HG02763 (cell line): ENCODE measurements at regions not wholly inside any gene's neighbourhood (a gene's known extent, or its start where the extent isn't known, plus 50 kb on each side); places are given as distances from the start of the nearest gene placed in this dataset.

Source experiments
- ATAC-seq: cut with Tn5 transposase; IDR thresholded peaks from one replicate; pipeline ENCODE4 v1.9.1; 2021; ENCODE audit warnings: mild to moderate bottlenecking, moderate library complexity; ENCODE audit not compliant: unreplicated experiment

DNA sequence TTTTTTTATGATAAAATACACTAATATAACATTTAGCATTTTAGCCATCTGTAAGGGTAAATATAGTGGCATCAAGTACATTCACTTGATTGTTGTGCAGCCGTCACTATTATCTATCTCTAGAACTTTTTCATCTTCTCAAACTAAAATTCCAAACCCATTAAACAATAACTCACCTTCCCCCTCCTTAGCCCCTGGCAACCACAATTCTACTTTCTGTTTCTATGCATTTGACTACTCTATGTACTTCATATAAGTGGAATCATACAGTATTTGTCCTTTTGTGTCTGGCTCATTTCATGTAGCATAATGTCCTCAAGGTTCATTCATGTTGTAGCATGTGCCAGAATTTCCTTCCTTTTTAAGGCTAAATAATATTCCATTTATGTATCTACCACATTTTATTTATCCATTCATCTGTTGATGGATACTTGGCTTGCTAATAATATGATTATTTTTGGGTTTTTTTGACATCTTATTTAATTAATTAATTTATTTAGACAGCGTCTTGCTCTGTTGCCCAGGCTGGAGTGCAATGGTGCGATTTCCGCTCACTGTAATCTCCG lies 69.6 kb upstream of the MACF1 start:
- no peak for ATAC-seq

DNA sequence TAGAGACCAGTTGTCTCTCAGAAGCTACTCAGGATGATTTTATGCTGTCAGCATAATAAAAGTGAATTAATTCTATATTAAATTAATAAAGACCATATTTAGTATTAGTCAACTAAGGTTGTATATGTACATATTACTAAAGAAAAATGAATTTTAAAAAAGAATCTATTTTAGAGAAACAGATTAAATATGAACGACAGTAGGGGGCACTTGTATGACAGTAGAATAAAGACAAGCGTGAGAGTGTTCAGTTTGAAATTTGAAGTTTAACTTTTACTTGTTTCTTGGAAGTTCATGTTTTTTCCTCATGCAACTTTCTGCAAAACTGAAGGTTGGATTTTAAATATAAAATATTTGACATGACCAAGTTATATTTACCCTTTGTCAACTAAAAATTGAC lies 67.9 kb upstream of the MACF1 start:
- ATAC-seq, result no peak

DNA sequence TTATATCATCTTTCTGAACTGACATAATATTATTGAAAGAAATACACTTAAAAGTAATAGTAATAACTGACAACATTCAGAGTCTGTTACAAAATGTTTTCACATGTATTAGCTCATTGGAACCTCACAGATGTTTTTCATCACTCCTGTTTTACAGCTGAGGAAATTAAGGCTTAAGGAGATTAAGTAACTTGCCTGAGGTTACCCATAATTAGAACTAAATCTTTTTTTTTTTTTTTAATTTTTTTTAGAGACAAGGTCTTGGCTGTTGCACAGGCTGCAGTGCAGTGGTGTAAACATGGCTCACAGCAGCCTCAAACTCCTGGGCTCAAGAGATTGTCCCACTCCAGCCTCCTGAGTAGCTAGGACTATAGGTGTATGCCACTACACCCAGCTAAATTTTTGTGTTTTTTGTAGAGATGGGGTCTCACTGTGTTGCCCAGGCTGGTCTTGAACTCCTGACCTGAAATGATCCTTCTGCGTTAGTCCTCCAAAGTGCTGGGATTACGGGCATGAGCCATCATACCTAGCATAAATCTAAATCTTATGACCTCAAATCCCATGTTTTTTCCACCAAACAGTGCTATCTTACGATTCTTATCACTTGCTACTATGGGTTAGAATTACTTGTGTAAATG lies 64.7 kb upstream of the MACF1 start:
- ATAC-seq, result no peak

DNA sequence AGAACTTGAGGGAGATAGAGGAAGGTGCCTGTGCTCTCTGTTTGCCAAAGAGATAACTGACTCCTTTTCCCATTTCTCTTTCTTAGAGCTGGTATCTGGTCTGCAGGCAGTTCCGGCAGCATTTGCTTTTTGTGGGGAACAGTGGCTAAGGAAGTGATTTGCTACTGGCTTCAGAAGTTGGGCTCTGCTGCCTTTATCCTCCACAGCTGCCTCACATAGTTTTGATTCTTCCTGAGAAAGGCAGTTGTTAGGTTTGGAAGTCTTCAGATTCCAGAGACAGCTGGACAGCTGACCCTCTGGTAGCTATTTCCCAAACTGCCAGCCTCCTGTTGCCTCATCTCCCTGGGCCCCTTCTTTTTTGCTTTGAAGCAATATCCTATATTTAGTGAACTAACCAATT lies 62.6 kb upstream of the MACF1 start:
- no peak for ATAC-seq

DNA sequence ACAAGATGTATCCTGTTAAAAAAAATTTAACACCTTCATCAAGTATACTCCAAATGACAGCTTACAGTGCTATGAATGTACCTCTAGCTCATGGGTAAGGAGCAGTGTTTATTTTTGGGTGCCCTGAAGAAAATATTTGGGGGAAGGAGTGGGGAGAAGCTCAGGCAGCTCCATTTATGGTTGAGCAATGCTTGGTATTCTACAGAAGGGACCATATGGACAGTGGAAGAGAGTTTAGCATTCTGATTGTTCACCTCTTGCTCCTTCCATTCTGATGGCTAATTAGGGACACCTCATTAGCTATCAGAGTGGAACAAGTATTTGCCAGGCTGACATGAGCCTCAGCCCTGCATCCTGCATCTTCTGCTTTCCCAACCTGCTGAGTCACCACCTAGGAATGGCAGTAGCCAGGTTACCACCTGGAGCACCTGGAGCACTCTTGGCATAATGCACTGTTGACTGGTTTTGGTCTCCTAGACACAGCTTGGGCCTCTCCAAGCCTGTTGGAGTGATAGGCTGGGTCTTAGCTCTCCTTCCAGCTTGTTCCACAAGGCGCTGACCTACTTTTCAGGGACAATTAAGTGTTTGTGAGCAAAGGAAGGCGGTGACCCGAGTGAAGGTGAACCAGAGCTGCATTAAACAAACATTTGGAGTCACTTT lies 62.0 kb upstream of the MACF1 start:
- ATAC-seq, result no peak

DNA sequence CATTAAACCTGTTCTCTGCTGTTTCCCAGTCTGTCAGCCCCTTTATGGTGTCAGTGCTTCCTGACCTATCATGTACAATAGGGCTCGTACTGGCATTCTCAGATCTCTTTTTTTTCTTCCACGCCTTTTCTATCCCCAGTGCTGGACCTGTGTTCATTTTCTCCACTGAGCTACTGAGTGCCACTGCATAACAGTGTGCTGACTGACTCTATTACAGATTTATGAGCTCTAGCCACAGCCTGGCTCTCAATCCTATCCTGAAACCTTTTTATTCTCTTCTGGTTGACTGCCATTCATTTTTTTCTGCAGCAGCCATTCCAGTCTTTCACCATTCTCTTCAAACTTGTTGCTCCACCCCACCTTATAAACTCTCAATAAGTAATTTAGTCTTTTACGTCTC lies 59.6 kb upstream of the MACF1 start:
- no peak for ATAC-seq

DNA sequence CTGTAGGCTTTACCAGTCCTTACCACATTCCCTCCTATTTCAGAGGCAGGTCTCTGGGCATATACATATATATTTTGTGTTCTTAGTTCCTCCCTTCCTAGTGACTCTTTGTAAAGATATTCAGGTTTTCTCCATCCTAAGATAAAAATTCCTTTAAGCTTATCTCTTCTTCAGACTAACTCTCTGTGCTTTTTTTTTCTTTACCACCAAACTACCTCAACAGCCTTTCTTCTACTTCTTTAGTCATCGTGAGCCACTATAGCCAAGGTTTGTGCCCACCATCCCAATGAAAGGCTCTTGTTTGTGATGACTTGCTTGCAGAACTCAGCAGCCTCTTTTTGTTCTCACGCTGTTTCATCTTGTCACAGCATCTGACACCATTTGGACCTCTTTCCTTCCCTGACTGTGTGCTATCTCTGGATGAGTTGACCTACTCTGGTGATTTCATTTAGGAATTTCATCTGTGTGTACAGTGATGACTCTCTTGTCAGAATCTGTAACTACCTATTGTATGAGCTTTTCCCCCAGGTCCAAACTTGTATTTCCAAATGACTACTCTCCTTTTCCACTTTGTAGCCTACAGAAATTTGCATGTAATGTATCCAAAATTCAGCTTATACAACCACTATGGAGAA lies 59.0 kb upstream of the MACF1 start:
- ATAC-seq, result no peak

DNA sequence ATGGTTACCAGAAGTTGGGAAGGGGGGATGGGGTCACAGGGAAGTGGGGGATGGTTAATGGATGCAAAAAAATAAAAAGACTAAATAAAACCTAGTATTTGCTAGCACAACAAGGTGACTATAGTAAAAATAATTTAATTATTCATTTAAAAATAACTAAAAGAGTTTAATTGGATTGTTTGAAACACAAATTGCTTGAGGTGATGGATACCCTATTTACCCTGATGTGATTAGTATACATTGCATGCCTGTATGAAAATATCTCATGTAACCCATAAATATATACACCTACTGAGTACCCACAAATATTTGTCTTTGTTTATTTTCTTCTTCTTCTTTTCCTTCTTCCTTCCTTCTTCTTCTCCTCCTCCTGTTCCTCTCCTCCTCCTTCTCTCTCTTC lies 57.8 kb upstream of the MACF1 start:
- ATAC-seq, result no peak

DNA sequence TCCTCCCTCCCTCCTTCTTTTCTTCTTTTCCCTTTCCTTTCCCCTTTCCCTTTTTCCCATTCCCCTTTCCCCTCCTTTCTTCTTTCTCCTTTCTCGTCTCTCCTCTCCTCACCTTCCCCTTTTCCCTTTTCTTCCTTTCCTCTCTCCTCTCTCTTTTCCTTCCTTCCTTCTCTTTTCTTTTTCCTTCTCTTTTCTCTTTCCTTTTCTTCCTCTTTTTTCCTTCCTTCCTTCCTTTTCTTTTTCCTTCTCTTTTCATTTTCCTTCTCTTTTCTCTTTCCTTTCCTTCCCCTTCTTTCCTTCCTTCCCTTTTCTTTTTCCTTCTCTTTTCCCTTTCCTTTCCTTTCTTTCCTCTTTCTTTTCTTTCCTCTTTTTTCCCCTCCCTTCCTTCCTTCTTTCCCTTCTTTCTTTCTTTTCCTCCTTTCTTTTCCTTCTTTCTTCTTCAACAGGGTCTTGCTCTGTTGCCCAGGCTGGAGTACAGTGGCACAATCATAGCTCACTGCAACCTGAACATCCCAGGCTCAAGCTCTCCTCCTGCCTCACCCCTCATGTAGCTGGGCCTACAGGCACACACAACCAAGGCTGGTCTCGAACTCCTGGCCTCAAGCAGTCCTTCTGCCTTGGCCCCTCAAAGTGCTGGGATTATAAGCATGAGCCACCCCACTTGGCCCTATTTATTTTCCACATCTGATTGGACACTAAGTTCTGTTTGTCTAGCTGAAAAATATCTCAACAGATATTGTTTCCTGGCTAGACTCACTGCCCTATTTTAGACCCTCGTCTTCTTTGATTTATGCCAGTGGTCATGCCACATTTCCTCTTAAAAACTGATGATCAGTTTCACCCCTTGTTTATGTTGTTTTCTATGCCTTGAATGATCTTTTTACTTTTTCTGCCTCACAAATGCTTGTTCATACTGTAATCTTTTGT lies 57.1 kb upstream of the MACF1 start:
- no peak for ATAC-seq

DNA sequence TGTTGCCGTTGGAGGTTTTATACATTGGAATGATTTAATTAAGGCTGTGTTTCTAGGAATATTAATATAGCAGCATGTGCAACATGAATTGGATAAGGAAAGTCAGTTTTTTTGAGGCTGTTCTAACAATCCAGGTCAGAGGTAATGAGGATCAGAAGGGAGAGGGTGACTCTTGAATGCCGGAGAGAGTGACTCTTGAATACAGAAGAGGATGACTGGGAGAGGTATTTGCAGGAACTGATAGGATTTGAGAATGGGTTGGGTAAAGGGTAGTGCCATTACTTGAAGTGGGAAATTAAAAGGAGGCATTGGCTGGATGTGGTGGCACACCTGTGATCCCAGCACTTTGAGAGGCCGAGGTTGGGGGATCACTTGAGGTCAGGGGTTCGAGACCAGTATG lies 55.6 kb upstream of the MACF1 start:
- ATAC-seq, result no peak

DNA sequence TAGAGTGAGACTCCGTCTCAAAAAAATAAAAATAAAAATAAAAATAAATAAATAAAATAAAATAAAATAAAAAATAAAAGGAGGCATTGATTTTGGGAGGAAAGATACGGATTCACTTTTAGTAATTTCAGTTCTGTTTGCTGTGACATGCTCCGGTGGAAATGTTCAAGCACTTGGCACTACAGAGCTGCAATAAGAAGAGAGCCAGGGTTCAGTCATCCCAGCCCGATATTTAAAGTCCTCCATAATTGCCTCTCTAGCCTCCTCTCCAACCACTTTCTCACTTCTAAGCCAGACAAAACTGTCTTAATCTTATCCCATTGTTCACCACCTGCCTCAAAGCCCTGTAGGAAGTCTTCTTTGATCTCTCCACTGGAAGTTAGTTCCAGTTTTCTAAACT lies 55.0 kb upstream of the MACF1 start:
- ATAC-seq, result no peak

DNA sequence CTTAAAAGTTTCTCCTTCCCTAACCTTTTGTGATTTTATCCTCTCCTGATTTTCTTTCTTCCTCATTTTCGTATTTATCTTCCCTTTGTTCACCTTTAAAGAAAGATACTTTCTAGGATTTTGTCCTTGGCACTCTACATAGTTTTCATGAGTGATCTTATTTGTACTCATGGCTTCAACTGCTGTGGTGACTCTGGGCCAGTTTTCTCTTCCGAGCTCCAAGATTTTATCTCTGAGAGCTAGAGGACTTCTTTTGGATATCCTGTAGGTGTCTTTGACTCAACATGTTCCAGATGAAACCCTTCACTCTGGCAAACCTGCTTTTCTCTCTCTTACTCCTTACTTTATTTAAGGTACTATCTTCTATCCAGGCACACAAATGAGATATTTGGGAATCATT lies 53.7 kb upstream of the MACF1 start:
- ATAC-seq, result no peak

DNA sequence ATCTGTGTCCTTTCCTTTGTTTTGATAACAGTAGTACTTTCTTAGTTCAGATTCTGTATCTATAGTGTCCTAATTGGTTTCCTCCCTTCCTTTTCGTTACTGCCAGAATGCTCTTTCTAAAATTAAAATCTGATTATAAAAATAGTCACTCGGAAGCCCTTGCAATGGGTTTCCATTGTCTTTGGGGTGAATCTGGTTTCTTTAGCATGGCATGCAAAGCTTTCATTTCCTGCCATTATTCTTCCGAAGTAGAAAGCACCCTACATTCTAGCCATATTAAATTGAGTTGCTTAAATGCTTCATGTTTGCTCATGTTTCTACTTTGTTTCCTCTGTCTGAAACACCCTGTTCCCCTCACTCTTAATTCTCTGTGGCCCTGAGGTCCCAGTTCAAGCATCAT lies 53.2 kb upstream of the MACF1 start:
- no peak for ATAC-seq

DNA sequence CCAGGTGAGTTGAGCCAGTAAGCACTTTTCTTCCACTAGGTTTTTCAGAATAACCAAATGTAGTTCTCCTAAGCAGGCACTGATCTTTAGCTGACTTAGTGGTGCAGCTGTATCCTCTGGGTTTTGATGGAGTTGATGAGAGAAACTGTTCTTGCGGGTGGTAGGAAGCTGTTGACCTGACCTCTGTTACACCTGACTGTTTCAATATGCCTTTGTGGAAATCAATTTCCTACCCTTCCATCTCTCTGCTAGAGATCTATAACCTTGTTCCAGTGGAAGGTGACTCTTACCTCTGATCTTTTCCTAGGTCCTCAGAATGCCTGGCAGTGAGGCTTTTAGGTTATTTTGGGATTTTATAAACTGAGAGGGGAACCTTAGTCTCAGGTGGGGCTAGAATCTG lies 51.6 kb upstream of the MACF1 start:
- ATAC-seq, result no peak

DNA sequence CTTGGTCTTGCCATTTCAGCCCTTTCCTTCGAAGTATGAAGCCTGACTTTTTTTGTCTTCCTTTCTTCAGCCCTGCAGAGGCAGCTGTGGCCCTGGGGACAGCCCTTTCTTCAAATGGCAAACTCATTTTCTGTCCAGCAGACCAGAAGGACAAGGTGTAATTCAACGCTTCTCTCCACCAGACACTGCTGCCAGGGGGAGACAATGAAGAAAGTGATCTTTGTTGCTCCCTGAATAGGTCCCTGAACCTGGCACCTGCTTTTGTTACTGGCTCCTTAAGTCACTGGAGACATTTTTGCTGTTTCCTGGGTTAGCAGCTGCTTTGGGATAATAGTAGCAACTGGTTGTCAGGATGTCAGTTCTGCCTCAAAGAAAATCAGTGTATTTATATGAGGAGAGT lies 50.8 kb upstream of the MACF1 start:
- no peak for ATAC-seq

DNA sequence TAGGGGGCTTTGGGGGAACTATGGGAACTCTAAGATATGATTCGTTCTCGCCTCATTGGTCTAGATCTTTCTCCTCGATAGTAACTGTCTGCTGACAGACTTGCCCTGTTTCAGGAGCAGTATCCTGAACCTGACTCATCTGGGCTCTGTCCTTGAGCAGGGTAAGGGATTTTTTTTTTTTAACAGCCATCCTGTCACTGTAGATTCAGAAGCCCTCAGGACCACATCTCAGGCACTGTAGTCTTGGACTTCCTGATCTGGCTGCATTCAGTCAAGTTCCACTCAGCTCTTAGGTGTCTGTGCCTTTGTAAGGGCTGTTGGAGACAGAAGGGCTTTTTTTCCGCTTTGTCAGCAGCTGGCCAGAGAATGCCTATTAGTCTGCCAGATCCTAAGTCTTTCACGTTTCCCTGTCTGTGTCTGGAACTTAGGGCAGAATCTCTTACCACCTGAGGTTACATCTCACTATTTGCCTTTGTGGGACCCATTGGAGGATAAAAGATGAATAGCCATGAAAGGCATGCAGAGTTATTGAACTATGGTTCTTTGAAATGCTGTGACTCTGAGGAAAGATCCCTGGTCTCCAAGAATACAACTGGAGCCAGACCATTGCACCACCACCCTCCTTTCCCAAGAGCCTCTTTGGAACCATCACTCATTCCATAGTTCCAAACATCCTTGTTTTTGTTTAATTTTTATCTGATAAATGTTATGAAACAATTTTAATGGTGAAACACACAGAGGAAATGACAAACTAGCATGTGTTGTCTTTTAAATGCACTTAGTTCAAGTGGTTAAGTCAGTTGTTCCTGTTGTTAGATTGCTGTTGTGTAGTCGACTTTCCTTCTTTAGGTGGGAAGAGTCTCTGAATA lies 49.7 kb upstream of the MACF1 start:
- ATAC-seq, result no peak
